Natural killer cell treated with Interleukin-12 subunit alpha and Interleukin-12 subunit beta and Interleukin-15 and Interleukin-18, amount 100 ng/mL, for 72 hours (primary cell): ENCODE measurements at regions not wholly inside any gene's neighbourhood (a gene's known extent, or its start where the extent isn't known, plus 50 kb on each side); places are given as distances from the start of the nearest gene placed in this dataset.

Source experiments
- ATAC-seq, 2 donors: fragments of 150-1000 bp; cut with Tn5 transposase in 1 of 2; sonication (Bioruptor Pico), chemical (Tn5 transposase) in 1 of 2; 2 replicates each; pipeline ENCODE4 v1.10.0; 2021
- DNase-seq: peaks from one replicate; pipeline ENCODE4 v3.0.0; 2022; ENCODE audit warnings: low spot score
- H3K27ac Mint-ChIP-seq, 2 donors: 1 replicate in 1 of 2; 2 replicates in 1 of 2; pipeline ENCODE4 v1.8.0; 2022; ENCODE audit warnings: mixed read lengths in 2 of 2, mild to moderate bottlenecking in 1 of 2, moderate library complexity in 1 of 2
- H3K27me3 Mint-ChIP-seq, 2 donors: 1 replicate in 1 of 2; 2 replicates in 1 of 2; pipeline ENCODE4 v1.8.0; 2022; ENCODE audit warnings: mixed read lengths in 2 of 2
- H3K36me3 Mint-ChIP-seq: one replicate; pipeline ENCODE4 v1.8.0; 2022; ENCODE audit warnings: mixed read lengths
- H3K4me1 Mint-ChIP-seq, 2 donors: 1 replicate in 1 of 2; 2 replicates in 1 of 2; pipeline ENCODE4 v1.8.0; 2022; ENCODE audit warnings: low read depth in 2 of 2, mixed read lengths in 2 of 2, mild to moderate bottlenecking in 1 of 2
- H3K4me3 Mint-ChIP-seq: one replicate; pipeline ENCODE4 v1.8.0; 2022; ENCODE audit warnings: mixed read lengths
- H3K9me3 Mint-ChIP-seq: 2 replicates; pipeline ENCODE4 v1.8.0; 2022; ENCODE audit warnings: mixed read lengths

- no peak overlapping the region for H3K27ac Mint-ChIP-seq
- no peak for DNase-seq
- H3K36me3 Mint-ChIP-seq: no peaks in the 10 kb centered on the region
- H3K4me3 Mint-ChIP-seq: no peak overlapping the region
- no peaks in the 10 kb centered on the region for H3K4me1 Mint-ChIP-seq
- H3K27me3 Mint-ChIP-seq: no peaks in the 10 kb centered on the region
- peaks cover 9% of the 10 kb centered on the region for H3K9me3 Mint-ChIP-seq
- no peak for ATAC-seq
These were observed 774.9 kb upstream of the NOVA1 start for GRCh38 chr14:27372771-27373170.

- H3K27me3 Mint-ChIP-seq: no peaks in the 10 kb centered on the region
- ATAC-seq: no peak
- no peaks in the 10 kb centered on the region for H3K4me1 Mint-ChIP-seq
- no peak overlapping the region for H3K27ac Mint-ChIP-seq
- H3K9me3 Mint-ChIP-seq: peaks cover 6% of the 10 kb centered on the region
- H3K4me3 Mint-ChIP-seq: no peak overlapping the region
- no peaks in the 10 kb centered on the region for H3K36me3 Mint-ChIP-seq
- no peak for DNase-seq
These were observed 786.3 kb upstream of the NOVA1 start for GRCh38 chr14:27384124-27384523.

DNA sequence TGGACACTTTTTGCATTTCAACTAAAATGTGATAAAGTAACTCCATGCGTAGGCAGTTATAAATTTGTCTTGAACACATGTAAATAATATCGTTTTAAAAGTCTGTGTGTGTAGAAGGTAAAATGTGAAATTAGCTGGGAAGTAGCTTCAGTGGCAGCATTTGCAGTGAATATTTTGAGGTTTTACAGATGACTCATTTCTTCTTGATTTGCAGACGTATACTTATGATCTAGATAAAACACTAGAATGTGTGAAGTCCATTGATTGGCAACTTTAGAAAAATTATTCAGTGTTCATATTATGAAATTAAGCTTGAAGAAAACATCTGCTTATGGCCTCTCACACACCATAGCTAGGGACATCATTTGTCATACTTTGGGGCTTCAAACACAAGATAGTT lies 788.6 kb upstream of the NOVA1 start:
- Mint-ChIP-seq H3K9me3 (peaks cover 4% of the 10 kb centered on the region), H3K27ac (no peak overlapping the region), H3K36me3 (no peaks in the 10 kb centered on the region), H3K4me1 (no peaks in the 10 kb centered on the region), H3K4me3 (no peak overlapping the region), H3K27me3 (no peaks in the 10 kb centered on the region)
- no peak for DNase-seq
- no peak for ATAC-seq

DNA sequence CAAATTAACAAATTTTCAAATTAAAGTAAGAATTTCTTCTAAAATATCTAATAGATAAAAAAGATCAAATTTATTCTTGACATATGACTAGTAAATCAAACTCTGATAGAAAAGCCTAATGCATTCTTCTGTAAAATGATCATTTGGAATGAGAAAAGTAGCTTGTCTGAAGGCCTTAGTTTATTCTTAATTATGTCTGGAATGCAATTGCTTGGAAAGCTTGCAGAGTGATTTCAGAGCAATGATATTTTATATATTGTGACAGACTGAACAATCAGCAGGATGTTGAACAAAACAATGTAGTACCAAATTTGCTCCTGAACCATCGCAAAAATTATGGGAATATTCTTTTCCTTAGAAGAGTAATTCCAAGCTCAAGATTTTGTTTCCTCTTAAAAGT lies 789.6 kb upstream of the NOVA1 start:
- peaks cover 4% of the 10 kb centered on the region for H3K9me3 Mint-ChIP-seq
- H3K27me3 Mint-ChIP-seq: no peaks in the 10 kb centered on the region
- DNase-seq (no peak), ATAC-seq (no peak)
- no peaks in the 10 kb centered on the region for H3K36me3 Mint-ChIP-seq
- no peaks in the 10 kb centered on the region for H3K4me1 Mint-ChIP-seq
- no peak overlapping the region for H3K4me3 Mint-ChIP-seq
- no peak overlapping the region for H3K27ac Mint-ChIP-seq

- H3K36me3 Mint-ChIP-seq: no peaks in the 10 kb centered on the region
- DNase-seq: no peak
- H3K4me3 Mint-ChIP-seq: no peak overlapping the region
- no peak overlapping the region for H3K27ac Mint-ChIP-seq
- no peaks in the 10 kb centered on the region for H3K27me3 Mint-ChIP-seq
- peaks cover 11% of the 10 kb centered on the region for H3K9me3 Mint-ChIP-seq
- ATAC-seq: no peak
- no peaks in the 10 kb centered on the region for H3K4me1 Mint-ChIP-seq
These were observed 791.6 kb upstream of the NOVA1 start for GRCh38 chr14:27389402-27389801.

DNA sequence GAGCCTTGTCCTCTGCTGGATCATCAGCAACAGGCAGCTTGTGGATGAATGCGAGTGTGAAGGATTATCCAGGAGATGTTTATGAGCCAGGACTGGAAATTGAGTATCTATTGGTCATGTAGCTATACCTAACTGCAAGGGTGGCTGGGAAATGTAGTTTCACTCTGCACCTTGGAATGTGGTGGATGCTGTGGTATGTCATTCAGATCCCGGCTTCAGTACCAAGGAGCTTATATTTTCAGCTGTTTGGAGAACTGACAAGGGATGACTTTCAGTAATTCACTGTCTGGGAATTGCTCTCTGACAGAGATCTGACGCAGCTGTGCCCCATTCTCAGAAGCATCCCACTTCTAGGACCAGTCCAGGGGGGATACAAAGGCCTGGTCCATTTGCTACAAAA lies 792.3 kb upstream of the NOVA1 start:
- Mint-ChIP-seq H3K4me3 (no peak overlapping the region), H3K27me3 (no peaks in the 10 kb centered on the region), H3K9me3 (peaks cover 12% of the 10 kb centered on the region), H3K27ac (no peak overlapping the region), H3K4me1 (no peaks in the 10 kb centered on the region), H3K36me3 (no peaks in the 10 kb centered on the region)
- no peak for DNase-seq
- ATAC-seq: no peak

DNA sequence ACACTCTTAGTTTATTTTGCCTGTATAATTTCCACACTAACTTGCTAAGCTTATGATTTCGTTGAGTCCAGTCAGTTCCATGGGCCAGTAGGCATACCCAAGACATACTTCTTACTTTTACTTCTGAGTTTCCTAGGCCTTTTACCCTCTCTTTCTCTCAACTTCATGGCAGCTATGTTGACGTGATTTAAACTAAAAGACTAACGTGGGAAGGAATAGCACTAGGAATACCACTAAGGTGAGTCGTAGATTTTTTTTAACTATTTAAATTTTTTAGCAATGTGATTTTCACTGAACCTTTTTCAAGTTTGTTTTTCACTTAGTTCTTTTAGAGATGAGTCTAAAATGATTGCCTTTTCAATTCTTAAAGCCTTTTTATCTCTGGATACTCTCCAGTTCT lies 793.5 kb upstream of the NOVA1 start:
- Mint-ChIP-seq H3K4me3 (no peak overlapping the region), H3K27me3 (no peaks in the 10 kb centered on the region)

DNA sequence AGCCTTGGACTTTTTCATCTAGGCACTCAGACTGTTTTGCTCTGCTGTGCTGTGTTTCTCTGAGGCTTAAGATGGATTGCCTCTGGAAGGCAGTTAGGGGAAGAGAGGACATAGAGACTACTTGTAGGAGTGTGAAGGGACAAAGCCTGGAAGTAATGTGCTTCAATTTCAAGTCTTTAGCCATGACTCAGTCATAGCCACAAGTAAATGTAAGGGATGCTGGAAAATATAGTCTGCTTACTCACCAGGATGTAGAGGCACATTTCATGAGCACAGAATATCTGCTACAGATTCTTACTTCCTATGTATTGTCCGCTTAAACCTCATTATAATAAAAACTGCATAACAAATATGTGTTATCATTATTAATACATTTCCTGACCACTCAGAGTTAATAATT lies 794.3 kb upstream of the NOVA1 start:
- no peak overlapping the region for H3K4me3 Mint-ChIP-seq
- DNase-seq (no peak), ATAC-seq (no peak)
- no peaks in the 10 kb centered on the region for H3K27me3 Mint-ChIP-seq
- H3K9me3 Mint-ChIP-seq: peaks cover 11% of the 10 kb centered on the region
- H3K4me1 Mint-ChIP-seq: no peaks in the 10 kb centered on the region
- H3K36me3 Mint-ChIP-seq: no peaks in the 10 kb centered on the region
- no peak overlapping the region for H3K27ac Mint-ChIP-seq

More for the DNA sequence above, 793.5 kb upstream of the NOVA1 start:
- H3K27ac Mint-ChIP-seq: no peak overlapping the region
- H3K4me1 Mint-ChIP-seq: no peaks in the 10 kb centered on the region
- DNase-seq (no peak), ATAC-seq (no peak)
- H3K9me3 Mint-ChIP-seq: peaks cover 11% of the 10 kb centered on the region
- no peaks in the 10 kb centered on the region for H3K36me3 Mint-ChIP-seq

DNA sequence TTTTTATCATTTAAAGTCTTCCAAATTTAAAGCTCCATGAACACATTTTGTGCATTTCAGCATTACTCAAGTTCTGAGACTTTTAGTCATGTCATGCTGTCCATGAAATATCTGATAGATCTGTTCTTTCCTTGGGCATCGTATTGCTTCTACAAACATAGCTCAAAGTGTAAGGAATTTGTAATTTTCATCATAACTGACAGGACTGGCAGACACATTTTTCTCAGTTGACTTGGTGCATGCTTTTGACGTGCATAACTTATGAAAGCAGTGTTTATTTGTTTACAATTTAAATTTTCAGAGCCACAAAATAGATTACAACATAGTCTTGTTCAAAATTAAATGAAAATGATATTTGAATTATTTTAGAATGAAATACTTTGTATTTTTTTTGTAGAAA lies 812.1 kb upstream of the NOVA1 start:
- no peaks in the 10 kb centered on the region for H3K36me3 Mint-ChIP-seq
- no peak overlapping the region for H3K27ac Mint-ChIP-seq
- peaks cover 16% of the 10 kb centered on the region for H3K9me3 Mint-ChIP-seq
- DNase-seq (no peak), ATAC-seq (no peak)
- H3K4me3 Mint-ChIP-seq: no peak overlapping the region
- no peaks in the 10 kb centered on the region for H3K27me3 Mint-ChIP-seq
- H3K4me1 Mint-ChIP-seq: no peaks in the 10 kb centered on the region

- no peaks in the 10 kb centered on the region for H3K27me3 Mint-ChIP-seq
- H3K4me1 Mint-ChIP-seq: no peaks in the 10 kb centered on the region
- peaks cover 16% of the 10 kb centered on the region for H3K9me3 Mint-ChIP-seq
- no peak overlapping the region for H3K27ac Mint-ChIP-seq
- DNase-seq (no peak), ATAC-seq (no peak)
- H3K36me3 Mint-ChIP-seq: no peaks in the 10 kb centered on the region
- no peak overlapping the region for H3K4me3 Mint-ChIP-seq
These were observed 813.1 kb upstream of the NOVA1 start for GRCh38 chr14:27410981-27411380.

DNA sequence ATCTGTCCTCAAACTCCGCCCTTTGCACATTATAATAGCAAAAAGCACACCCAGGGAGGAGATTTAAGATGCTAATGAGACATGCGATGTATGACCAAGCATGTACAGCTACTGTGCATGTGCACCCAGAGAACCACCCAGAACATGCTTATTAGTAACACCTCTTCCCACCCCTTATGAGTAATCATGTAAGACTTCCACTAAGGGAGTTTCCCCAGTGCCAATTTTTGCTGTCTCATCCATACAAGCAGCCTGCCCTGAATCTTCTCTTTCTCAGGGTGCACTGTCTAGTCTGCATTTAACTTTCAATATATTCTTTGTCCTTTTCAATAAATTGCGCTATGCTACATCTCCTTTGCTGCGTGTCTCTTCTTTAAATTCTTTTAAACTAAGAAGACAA lies 830.0 kb upstream of the NOVA1 start:
- Mint-ChIP-seq H3K9me3 (peaks cover 2% of the 10 kb centered on the region), H3K36me3 (no peaks in the 10 kb centered on the region), H3K27ac (no peak overlapping the region), H3K4me3 (no peak overlapping the region), H3K27me3 (no peaks in the 10 kb centered on the region), H3K4me1 (no peaks in the 10 kb centered on the region)
- DNase-seq (no peak), ATAC-seq (no peak)

DNA sequence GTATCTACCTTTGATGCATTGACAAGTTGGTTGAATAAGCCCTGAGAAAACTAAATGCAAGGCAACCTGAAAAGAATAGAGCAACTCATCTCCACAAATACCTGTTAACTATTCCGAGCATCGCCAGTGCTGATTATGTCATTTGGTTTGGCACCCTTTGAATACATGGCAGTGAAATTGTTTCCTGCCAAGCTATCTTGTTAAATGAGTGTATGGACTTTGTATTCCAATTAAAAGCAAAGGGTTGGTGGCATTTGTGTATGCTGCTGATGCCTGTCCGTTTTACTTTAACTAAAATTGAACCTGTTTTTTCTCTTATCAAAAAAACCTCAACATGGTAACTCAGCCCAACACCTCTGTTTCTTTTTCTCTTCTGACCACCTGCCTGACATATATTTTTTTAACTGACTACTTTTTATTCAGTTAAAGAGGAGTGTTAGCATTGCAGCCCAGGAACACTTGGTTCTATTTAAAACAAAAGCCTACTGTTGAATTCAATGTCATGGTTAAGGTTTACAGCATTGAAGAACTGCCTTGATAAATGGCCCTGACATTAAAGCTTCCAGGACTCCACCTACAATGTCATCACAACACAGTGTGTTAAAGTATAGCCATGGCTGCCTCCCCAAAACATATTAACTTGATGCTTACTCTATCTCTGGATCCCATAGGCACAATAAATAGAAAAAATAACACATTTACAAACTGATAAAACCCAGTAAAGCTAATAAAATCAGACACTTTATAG lies 838.3 kb upstream of the NOVA1 start:
- Mint-ChIP-seq H3K4me1 (no peaks in the 10 kb centered on the region), H3K27ac (no peak overlapping the region), H3K9me3 (peaks cover 2% of the 10 kb centered on the region), H3K36me3 (no peaks in the 10 kb centered on the region), H3K4me3 (no peak overlapping the region), H3K27me3 (no peaks in the 10 kb centered on the region)
- no peak for ATAC-seq
- no peak for DNase-seq

GRCh38 chr14:27484633-27485032 lies 886.8 kb upstream of the NOVA1 start:
- ATAC-seq: no peak

DNA sequence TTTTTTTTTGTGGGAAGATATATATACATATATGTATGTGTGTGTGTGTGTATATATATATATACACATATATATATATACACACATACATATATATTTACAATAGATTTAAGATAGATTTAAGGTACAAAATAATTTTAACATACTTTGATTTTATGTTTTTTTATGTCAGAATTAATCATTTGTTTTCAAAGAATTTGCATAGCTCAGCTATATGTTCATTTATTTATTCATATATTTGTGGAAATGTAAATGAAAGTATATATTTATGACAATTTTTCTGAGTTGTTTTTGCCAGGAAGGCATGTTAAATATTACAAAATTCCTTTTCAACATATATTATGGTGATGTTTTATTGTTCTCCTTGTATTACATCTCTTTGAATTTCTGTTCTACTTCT lies 887.4 kb upstream of the NOVA1 start:
- ATAC-seq (no peak), DNase-seq (no peak)
- Mint-ChIP-seq H3K27me3 (no peaks in the 10 kb centered on the region), H3K9me3 (peaks cover 11% of the 10 kb centered on the region), H3K4me1 (no peaks in the 10 kb centered on the region), H3K36me3 (no peaks in the 10 kb centered on the region), H3K27ac (no peak overlapping the region), H3K4me3 (no peak overlapping the region)

More at GRCh38 chr14:27484633-27485032, 886.8 kb upstream of the NOVA1 start:
- Mint-ChIP-seq H3K4me1 (no peaks in the 10 kb centered on the region), H3K36me3 (no peaks in the 10 kb centered on the region), H3K27ac (no peak overlapping the region), H3K4me3 (no peak overlapping the region), H3K27me3 (no peaks in the 10 kb centered on the region), H3K9me3 (peaks cover 11% of the 10 kb centered on the region)
- DNase-seq: no peak

GRCh38 chr14:27506272-27506671 lies 908.4 kb upstream of the NOVA1 start:
- no peak overlapping the region for H3K27ac Mint-ChIP-seq
- ATAC-seq: no peak
- H3K4me3 Mint-ChIP-seq: no peak overlapping the region
- DNase-seq: no peak
- no peaks in the 10 kb centered on the region for H3K4me1 Mint-ChIP-seq
- peaks cover 22% of the 10 kb centered on the region for H3K36me3 Mint-ChIP-seq
- H3K9me3 Mint-ChIP-seq: peaks cover 33% of the 10 kb centered on the region
- H3K27me3 Mint-ChIP-seq: no peaks in the 10 kb centered on the region
